DOHH2 (cell line): ENCODE measurements at regions not wholly inside any gene's neighbourhood (a gene's known extent, or its start where the extent isn't known, plus 50 kb on each side); places are given as distances from the start of the nearest gene placed in this dataset.

ENCODE experiments used
- H3F3A ChIP-seq: fragments of 200-600 bp; sonication (generic), shearing (Covaris generic); 2 replicates; pipeline ENCODE4 v1.6.0; 2016; ENCODE audit warnings: antibody characterized with exemption, mild to moderate bottlenecking; ENCODE audit not compliant: control insufficient read depth, insufficient read depth
- H3K27ac ChIP-seq: fragments of 200-600 bp; sonication (generic); 2 replicates; pipeline ENCODE4 v1.5.1; 2014; ENCODE audit warnings: low read depth, mild to moderate bottlenecking, low read length, moderate library complexity
- H3K27me3 ChIP-seq: fragments of 200-600 bp; sonication (generic); 2 replicates; pipeline ENCODE4 v1.6.1; 2014; ENCODE audit warnings: mild to moderate bottlenecking, low read length, mixed read lengths; ENCODE audit not compliant: control insufficient read depth
- H3K36me3 ChIP-seq: fragments of 200-600 bp; sonication (generic); 2 replicates; pipeline ENCODE4 v1.6.1; 2014; ENCODE audit warnings: mild to moderate bottlenecking, low read length, moderate library complexity, mixed read lengths; ENCODE audit not compliant: control insufficient read depth
- H3K4me1 ChIP-seq: fragments of 200-600 bp; sonication (generic); 2 replicates; pipeline ENCODE4 v1.6.1; 2014; ENCODE audit warnings: mild to moderate bottlenecking, low read length, mixed read lengths; ENCODE audit not compliant: control insufficient read depth
- H3K4me2 ChIP-seq: fragments of 200-600 bp; sonication (generic); 2 replicates; pipeline ENCODE4 v1.6.0; 2014; ENCODE audit warnings: mild to moderate bottlenecking, low read length, moderate library complexity
- H3K4me3 ChIP-seq: fragments of 200-600 bp; sonication (generic); 2 replicates; pipeline ENCODE4 v1.5.1; 2014; ENCODE audit warnings: mild to moderate bottlenecking, low read length, mixed read lengths
- H3K79me2 ChIP-seq: fragments of 200-600 bp; sonication (generic); 2 replicates; pipeline ENCODE4 v1.6.1; 2014; ENCODE audit warnings: mild to moderate bottlenecking, low read length, mixed read lengths; ENCODE audit not compliant: control insufficient read depth
- H3K9me2 ChIP-seq: fragments of 200-600 bp; sonication (generic); replicated peaks from 2 replicates; pipeline ENCODE4 v1.6.1; 2014; ENCODE audit warnings: mild to moderate bottlenecking, low read length, mixed read lengths; ENCODE audit not compliant: control insufficient read depth
- H3K9me3 ChIP-seq: fragments of 200-600 bp; sonication (generic); 2 replicates; pipeline ENCODE4 v1.6.1; 2014; ENCODE audit warnings: antibody characterized with exemption, low read length, mixed read lengths; ENCODE audit not compliant: control insufficient read depth, insufficient read depth
- H4K20me1 ChIP-seq: fragments of 200-600 bp; sonication (generic); 2 replicates; pipeline ENCODE4 v1.6.0; 2014; ENCODE audit warnings: low read depth, mild to moderate bottlenecking, antibody characterized with exemption, low read length, moderate library complexity; ENCODE audit not compliant: control insufficient read depth, insufficient read depth
- EZH2phosphoT487 ChIP-seq: fragments of 200-600 bp; sonication (generic); IDR thresholded peaks from 2 replicates; pipeline ENCODE4 v1.6.1; 2017; ENCODE audit warnings: borderline replicate concordance, mild to moderate bottlenecking, antibody characterized with exemption, low read length, moderate library complexity, mixed read lengths
- TF ChIP-seq, protein P1 (sequence below): fragments of 200-600 bp; sonication (generic); IDR thresholded peaks from one replicate; pipeline ENCODE4 v1.5.1; 2014; ENCODE audit warnings: antibody characterized with exemption, mild to moderate bottlenecking, low read depth, low read length; ENCODE audit not compliant: poor library complexity, severe bottlenecking

DNA sequence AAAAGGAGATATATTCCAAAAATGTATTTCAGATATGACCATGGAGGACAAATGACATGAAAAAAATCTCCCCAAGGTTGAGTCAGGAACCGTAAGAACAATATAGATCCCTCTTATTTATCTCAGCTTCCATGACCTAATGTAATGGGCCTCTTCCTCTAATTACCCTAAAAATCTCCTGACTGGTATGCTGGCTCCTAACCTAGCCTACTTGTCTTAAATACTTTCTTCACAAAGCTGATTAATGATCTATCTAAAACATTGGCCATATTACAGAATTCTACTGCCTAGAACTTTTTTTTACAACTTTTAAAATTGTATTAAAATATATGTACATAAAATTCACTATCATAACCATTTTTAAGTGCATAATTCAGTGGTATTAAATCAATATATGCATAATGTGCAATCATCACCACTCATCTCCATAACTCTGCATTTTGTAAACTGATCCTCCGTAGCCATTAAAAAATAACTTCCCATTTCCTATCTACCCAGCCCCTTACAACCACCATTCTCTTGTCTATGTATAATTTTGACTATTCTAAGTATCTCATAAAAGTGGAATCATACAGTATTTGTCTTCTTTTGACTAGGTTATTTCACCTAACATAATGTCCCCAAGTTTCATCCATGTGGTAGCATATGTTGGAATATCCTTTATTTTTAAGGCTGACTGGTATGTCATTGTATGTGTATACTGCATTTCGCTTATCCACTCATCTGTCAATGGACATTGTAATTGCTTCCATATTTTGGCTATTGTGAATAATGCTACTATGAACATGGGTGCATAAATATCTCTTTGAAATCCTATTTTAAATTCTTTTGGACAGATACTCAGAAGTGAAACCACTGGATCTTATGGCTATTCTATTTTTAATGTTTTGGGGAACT is 464.6 kb downstream of the ADAMTS20 start:
- Histone ChIP-seq H3K79me2 (no peaks in the 10 kb centered on the region), H3K36me3 (no peaks in the 10 kb centered on the region), H3K4me1 (no peaks in the 10 kb centered on the region), H3K9me3 (no peaks in the 10 kb centered on the region), H3F3A (no peaks in the 10 kb centered on the region), H3K4me2 (no peak overlapping the region), H4K20me1 (no peaks in the 10 kb centered on the region), H3K4me3 (no peak overlapping the region), H3K27me3 (no peaks in the 10 kb centered on the region), H3K27ac (no peak overlapping the region), H3K9me2 (no peaks in the 10 kb centered on the region)
- TF ChIP-seq, protein P1, sequence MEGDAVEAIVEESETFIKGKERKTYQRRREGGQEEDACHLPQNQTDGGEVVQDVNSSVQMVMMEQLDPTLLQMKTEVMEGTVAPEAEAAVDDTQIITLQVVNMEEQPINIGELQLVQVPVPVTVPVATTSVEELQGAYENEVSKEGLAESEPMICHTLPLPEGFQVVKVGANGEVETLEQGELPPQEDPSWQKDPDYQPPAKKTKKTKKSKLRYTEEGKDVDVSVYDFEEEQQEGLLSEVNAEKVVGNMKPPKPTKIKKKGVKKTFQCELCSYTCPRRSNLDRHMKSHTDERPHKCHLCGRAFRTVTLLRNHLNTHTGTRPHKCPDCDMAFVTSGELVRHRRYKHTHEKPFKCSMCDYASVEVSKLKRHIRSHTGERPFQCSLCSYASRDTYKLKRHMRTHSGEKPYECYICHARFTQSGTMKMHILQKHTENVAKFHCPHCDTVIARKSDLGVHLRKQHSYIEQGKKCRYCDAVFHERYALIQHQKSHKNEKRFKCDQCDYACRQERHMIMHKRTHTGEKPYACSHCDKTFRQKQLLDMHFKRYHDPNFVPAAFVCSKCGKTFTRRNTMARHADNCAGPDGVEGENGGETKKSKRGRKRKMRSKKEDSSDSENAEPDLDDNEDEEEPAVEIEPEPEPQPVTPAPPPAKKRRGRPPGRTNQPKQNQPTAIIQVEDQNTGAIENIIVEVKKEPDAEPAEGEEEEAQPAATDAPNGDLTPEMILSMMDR = no peak
- no peak for TF ChIP-seq EZH2phosphoT487

- H3K27me3 ChIP-seq = no peaks in the 10 kb centered on the region
- no peaks in the 10 kb centered on the region for H3K4me1 ChIP-seq
- no peaks in the 10 kb centered on the region for H3K36me3 ChIP-seq
These were observed 472.5 kb downstream of the ADAMTS20 start for GRCh38 chr12:43079476-43079875.

GRCh38 chr12:43078976-43079375 is 473.0 kb downstream of the ADAMTS20 start:
- Histone ChIP-seq H3K36me3 (no peaks in the 10 kb centered on the region), H3K9me2 (no peaks in the 10 kb centered on the region), H3K4me2 (no peak overlapping the region), H3K4me3 (no peak overlapping the region), H3K79me2 (no peaks in the 10 kb centered on the region), H3K27ac (no peak overlapping the region), H3K9me3 (no peaks in the 10 kb centered on the region), H3F3A (no peaks in the 10 kb centered on the region), H3K27me3 (no peaks in the 10 kb centered on the region), H3K4me1 (no peaks in the 10 kb centered on the region), H4K20me1 (no peaks in the 10 kb centered on the region)
- TF ChIP-seq, protein P1 = no peak
- TF ChIP-seq EZH2phosphoT487 = no peak

More at GRCh38 chr12:43079476-43079875, 472.5 kb downstream of the ADAMTS20 start:
- H3K4me3 ChIP-seq = no peak overlapping the region
- no peaks in the 10 kb centered on the region for H3K9me3 ChIP-seq
- H3K27ac ChIP-seq = no peak overlapping the region
- H3K79me2 ChIP-seq = no peaks in the 10 kb centered on the region
- H3K9me2 ChIP-seq = no peaks in the 10 kb centered on the region
- H3F3A ChIP-seq = no peaks in the 10 kb centered on the region
- TF ChIP-seq, protein P1 = no peak
- no peak for TF ChIP-seq EZH2phosphoT487
- H4K20me1 ChIP-seq = no peaks in the 10 kb centered on the region
- no peak overlapping the region for H3K4me2 ChIP-seq
